Lower lobe of right lung (tissue), 2 donors: ENCODE measurements at regions not wholly inside any gene's neighbourhood (a gene's known extent, or its start where the extent isn't known, plus 50 kb on each side); places are given as distances from the start of the nearest gene placed in this dataset.
A peak's percentile ranks its signal among the peaks of the same experiment; 100 is the strongest.

ENCODE experiments used
- ATAC-seq, 2 donors: fragments of 200-7000 bp; cut with Tn5 transposase; one replicate each; pipeline ENCODE4 v1.9.1; 2020 to 2022; ENCODE audit warnings: mild to moderate bottlenecking in 2 of 2, moderate library complexity in 2 of 2
- DNase-seq: peaks from one replicate; pipeline ENCODE4 v3.0.0-alpha.2; 2020
- H3K27ac ChIP-seq: fragments of 200-600 bp; one replicate; pipeline ENCODE4 v1.8.0; 2022
- H3K27me3 ChIP-seq: fragments of 200-600 bp; one replicate; pipeline ENCODE4 v1.8.0; 2022; ENCODE audit warnings: low read depth
- H3K36me3 ChIP-seq: fragments of 200-600 bp; one replicate; pipeline ENCODE4 v1.8.0; 2022; ENCODE audit warnings: mild to moderate bottlenecking
- H3K4me1 ChIP-seq: fragments of 200-600 bp; one replicate; pipeline ENCODE4 v1.8.0; 2022
- H3K4me3 ChIP-seq: fragments of 200-600 bp; one replicate; pipeline ENCODE4 v1.8.0; 2022; ENCODE audit warnings: mild to moderate bottlenecking
- H3K9me3 ChIP-seq: fragments of 200-600 bp; one replicate; pipeline ENCODE4 v1.8.0; 2022
- CTCF ChIP-seq: fragments of 200-600 bp; IDR thresholded peaks from one replicate; pipeline ENCODE4 v1.8.0; 2022; ENCODE audit warnings: antibody characterized with exemption, mild to moderate bottlenecking
- intact Hi-C: fragments of 100-400 bp; cut with DNase I; formaldehyde crosslinking; loops from one replicate; pipeline ENCODE4 v1.11.0; 2022
- donor health status: DM: no; HTN: yes; CAD: no; lungs with severe emphysema.

GRCh38 chr13:73730014-73730413 lies 404.2 kb downstream of the KLF12 start:
- Histone ChIP-seq H3K36me3 (no peaks in the 10 kb centered on the region), H3K27ac (no peak overlapping the region), H3K9me3 (no peaks in the 10 kb centered on the region), H3K27me3 (no peaks in the 10 kb centered on the region), H3K4me1 (no peaks in the 10 kb centered on the region), H3K4me3 (no peak overlapping the region)
- DNase-seq (no peak), ATAC-seq (no peak)
- TF ChIP-seq CTCF = no peak
- intact Hi-C loops = no loop called here

- no peak for DNase-seq
- Histone ChIP-seq H3K9me3 (no peaks in the 10 kb centered on the region), H3K27me3 (no peaks in the 10 kb centered on the region), H3K4me1 (no peaks in the 10 kb centered on the region), H3K36me3 (no peaks in the 10 kb centered on the region), H3K4me3 (no peak overlapping the region), H3K27ac (no peak overlapping the region)
- intact Hi-C loops = no loop called here
- no peak for TF ChIP-seq CTCF
- ATAC-seq = no peak
These were observed 405.2 kb downstream of the KLF12 start for GRCh38 chr13:73729046-73729445.

- Histone ChIP-seq H3K36me3 (no peaks in the 10 kb centered on the region), H3K27me3 (no peaks in the 10 kb centered on the region), H3K27ac (no peak overlapping the region), H3K4me1 (peaks cover 5% of the 10 kb centered on the region), H3K9me3 (no peaks in the 10 kb centered on the region), H3K4me3 (no peak overlapping the region)
- intact Hi-C loops = no loop called here
- no peak for ATAC-seq
- no peak for DNase-seq
- no peak for TF ChIP-seq CTCF
These were observed 412.1 kb downstream of the KLF12 start for GRCh38 chr13:73722120-73722519.

- ATAC-seq (no peak), DNase-seq (no peak)
- Histone ChIP-seq H3K9me3 (no peaks in the 10 kb centered on the region), H3K27ac (no peak overlapping the region), H3K4me3 (no peak overlapping the region), H3K27me3 (no peaks in the 10 kb centered on the region), H3K36me3 (no peaks in the 10 kb centered on the region), H3K4me1 (peaks cover 5% of the 10 kb centered on the region)
- TF ChIP-seq CTCF = no peak
- intact Hi-C loops = no loop called here
These were observed 412.6 kb downstream of the KLF12 start for GRCh38 chr13:73721571-73721970.

- Histone ChIP-seq H3K27ac (no peak overlapping the region), H3K4me1 (peaks cover 5% of the 10 kb centered on the region), H3K36me3 (no peaks in the 10 kb centered on the region), H3K4me3 (no peak overlapping the region), H3K9me3 (no peaks in the 10 kb centered on the region), H3K27me3 (no peaks in the 10 kb centered on the region)
- ATAC-seq (peak in 1 of 2 donors; percentile 22), DNase-seq (no peak)
- TF ChIP-seq CTCF = no peak
- intact Hi-C loops = no loop called here
These were observed 413.9 kb downstream of the KLF12 start for GRCh38 chr13:73720216-73720840.
